Neural cell (in vitro differentiated cells): ENCODE measurements at regions not wholly inside any gene's neighbourhood (a gene's known extent, or its start where the extent isn't known, plus 50 kb on each side); places are given as distances from the start of the nearest gene placed in this dataset.

Experiments used
- CTCF ChIP-seq: fragments of 450-650 bp; IDR thresholded peaks from 2 replicates; pipeline ENCODE4 v1.5.1; 2014; ENCODE audit warnings: antibody characterized with exemption, mild to moderate bottlenecking, moderate library complexity; ENCODE audit not compliant: poor library complexity, severe bottlenecking
- EP300 ChIP-seq: fragments of 450-650 bp; conservative IDR thresholded peaks from 2 replicates; pipeline ENCODE4 v1.6.1; 2014; ENCODE audit warnings: antibody characterized with exemption, mild to moderate bottlenecking, moderate library complexity; ENCODE audit not compliant: poor library complexity, severe bottlenecking
- POLR2AphosphoS5 ChIP-seq: IDR thresholded peaks from 2 replicates; pipeline ENCODE4 v1.6.1; 2012
- RAD21 ChIP-seq: fragments of 450-650 bp; conservative IDR thresholded peaks from 2 replicates; pipeline ENCODE4 v1.6.1; 2014; ENCODE audit warnings: antibody characterized with exemption, mild to moderate bottlenecking, moderate library complexity
- REST ChIP-seq: IDR thresholded peaks from 2 replicates; pipeline ENCODE4 v1.6.1; 2012; ENCODE audit warnings: borderline replicate concordance
- TAF1 ChIP-seq: IDR thresholded peaks from 2 replicates; pipeline ENCODE4 v1.6.1; 2012; ENCODE audit warnings: low read depth

GRCh38 chr12:102685172-102685571, 204.8 kb upstream of the IGF1 start:
- TF ChIP-seq CTCF = no peak
- no peak for TF ChIP-seq RAD21
- no peak for TF ChIP-seq EP300
- TF ChIP-seq REST = no peak
- no peak for TF ChIP-seq POLR2AphosphoS5
- no peak for TF ChIP-seq TAF1
